K562 (cell line): ENCODE measurements at regions not wholly inside any gene's neighbourhood (a gene's known extent, or its start where the extent isn't known, plus 50 kb on each side); places are given as distances from the start of the nearest gene placed in this dataset.

Experiments
- ATAC-seq: fragments of 200-7000 bp; cut with Tn5 transposase; 3 replicates; pipeline ENCODE4 v1.9.1; 2020; ENCODE audit warnings: moderate library complexity
- BruUV-seq: library from RNA; stranded (reverse); fragments of 400-500 nt; replicated peaks from 2 replicates; lab custom pipeline; 2021; lab: Mats Ljungman, UMichigan
- CTCF ChIA-PET: fragments of 300-600 bp; formaldehyde crosslinking; extraction: SDS; loops from one replicate; lab custom pipeline; 2021; ENCODE audit warnings: low intra/inter-chr PET ratio; lab: Yijun Ruan, JAX
- POLR2A ChIA-PET: fragments of 300-600, 350-650 bp; sonication (Branson Sonifier 250); formaldehyde crosslinking; extraction: SDS; loops from one replicate; lab custom pipeline; 2021; ENCODE audit warnings: antibody characterized with exemption, inconsistent platforms; lab: Yijun Ruan, JAX
- DNase-seq, 4 experiments: peaks; one replicate each; pipeline versions ENCODE4 v3.0.0 to v3.0.0-alpha.2; 2011 to 2018; ENCODE audit warnings: low spot score in 3 of 4, mixed read lengths in 3 of 4; ENCODE audit errors: extremely low read depth in 1 of 4
- FAIRE-seq: peaks from 2 replicates; lab custom pipeline; 2011; peaks lifted over from hg19 to GRCh38; lab: Jason Lieb, UNC
- H2AFZ ChIP-seq: 2 replicates; pipeline ENCODE4 v1.6.0; 2011; ENCODE audit warnings: low read depth, low read length, control low read depth, inconsistent platforms
- H3K27ac ChIP-seq: fragments of 200-600 bp; 3 replicates; pipeline ENCODE4 v1.8.0; 2011; ENCODE audit warnings: low read depth, mild to moderate bottlenecking, control low read depth, inconsistent platforms, low read length, moderate library complexity, mixed read lengths; ENCODE audit errors: extremely low read depth
- H3K27me3 ChIP-seq, 2 experiments: fragments of 300-600 bp in 1 of 2; 2 replicates in 1 of 2; 3 replicates in 1 of 2; pipeline versions ENCODE4 v1.6.0 to v1.8.0; 2011; ENCODE audit warnings: inconsistent platforms in 2 of 2, low read length in 2 of 2, mild to moderate bottlenecking in 1 of 2, mixed read lengths in 1 of 2, moderate library complexity in 1 of 2; ENCODE audit not compliant: control insufficient read depth in 2 of 2, insufficient read depth in 2 of 2
- H3K36me3 ChIP-seq: fragments of 300-600 bp; 3 replicates; pipeline ENCODE4 v1.8.0; 2011; ENCODE audit warnings: mild to moderate bottlenecking, low read length, inconsistent platforms; ENCODE audit not compliant: control insufficient read depth, insufficient read depth
- H3K4me1 ChIP-seq, 2 experiments: fragments of 200-600 bp in 1 of 2; replicated peaks in 1 of 2; 2 replicates in 1 of 2; 3 replicates in 1 of 2; pipeline versions ENCODE4 v1.5.1 to v1.8.0; 2011; ENCODE audit warnings: inconsistent platforms in 2 of 2, low read length in 2 of 2, mild to moderate bottlenecking in 1 of 2, mixed read lengths in 1 of 2, moderate library complexity in 1 of 2; ENCODE audit not compliant: control insufficient read depth in 2 of 2, insufficient read depth in 2 of 2
- H3K4me2 ChIP-seq: 2 replicates; pipeline ENCODE4 v1.6.1; 2011; ENCODE audit warnings: low read length, control low read depth, inconsistent platforms, mixed read lengths; ENCODE audit not compliant: insufficient read depth
- H3K4me3 ChIP-seq: fragments of 200-600 bp; sonication (generic), shearing (Covaris generic); 2 replicates; pipeline ENCODE4 v1.5.1; 2016; ENCODE audit warnings: control low read depth, inconsistent platforms
- H3K79me2 ChIP-seq: fragments of 200-600 bp; 3 replicates; pipeline ENCODE4 v1.8.0; 2011; ENCODE audit warnings: low read length, inconsistent platforms; ENCODE audit not compliant: control insufficient read depth, insufficient read depth
- H3K9ac ChIP-seq, 2 experiments: 2 replicates each; pipeline versions ENCODE4 v1.6.0 to v1.6.1; 2011; ENCODE audit warnings: low read depth in 2 of 2, low read length in 2 of 2, control low read depth in 1 of 2, inconsistent platforms in 1 of 2, mild to moderate bottlenecking in 1 of 2, mixed read lengths in 1 of 2; ENCODE audit not compliant: insufficient read depth in 1 of 2
- H3K9me1 ChIP-seq: one replicate; pipeline ENCODE4 v1.6.0; 2011; ENCODE audit warnings: inconsistent platforms, mild to moderate bottlenecking, low read length, moderate library complexity; ENCODE audit not compliant: control insufficient read depth, insufficient read depth
- H3K9me3 ChIP-seq: replicated peaks from 2 replicates; pipeline ENCODE4 v1.5.1; 2011; ENCODE audit warnings: low read depth, low read length, inconsistent platforms; ENCODE audit not compliant: control insufficient read depth, insufficient read depth
- H4K20me1 ChIP-seq: replicated peaks from 2 replicates; pipeline ENCODE4 v1.6.1; 2011; ENCODE audit warnings: low read length, inconsistent platforms, mixed read lengths; ENCODE audit not compliant: control insufficient read depth, insufficient read depth
- CHD1 ChIP-seq: fragments of 200-600 bp; sonication (generic); IDR thresholded peaks from one replicate; pipeline ENCODE4 v1.6.1; 2012; ENCODE audit warnings: mild to moderate bottlenecking, moderate library complexity, low read length, inconsistent platforms
- ELF1 ChIP-seq: fragments of 200-800 bp; sonication (Bioruptor generic); IDR thresholded peaks from 2 replicates; pipeline ENCODE4 v1.6.1; 2016; ENCODE audit warnings: missing genetic modification characterization, missing compliant biosample characterization
- EP300 ChIP-seq: IDR thresholded peaks from 2 replicates; pipeline ENCODE4 v1.6.1; 2012; ENCODE audit warnings: low read length, improper control_type of control experiment
- HOXB6 ChIP-seq: fragments of 250-450 bp; sonication (Bioruptor Pico); IDR thresholded peaks from 2 replicates; pipeline ENCODE4 v1.5.1; 2022; ENCODE audit warnings: mild to moderate bottlenecking, borderline replicate concordance
- HSF4 ChIP-seq: fragments of 250-450 bp; sonication (Bioruptor Pico); IDR thresholded peaks from 2 replicates; pipeline ENCODE4 v2.1.2; 2022; ENCODE audit warnings: mild to moderate bottlenecking, moderate library complexity, borderline replicate concordance
- NCOR1 ChIP-seq: fragments of 450-650 bp; IDR thresholded peaks from 2 replicates; pipeline ENCODE4 v1.6.1; 2016; ENCODE audit warnings: mild to moderate bottlenecking, moderate library complexity
- PPARD ChIP-seq: fragments of 250-450 bp; sonication (Bioruptor Pico); IDR thresholded peaks from 2 replicates; pipeline ENCODE4 v1.8.0; 2022; ENCODE audit warnings: inconsistent platforms, mild to moderate bottlenecking, moderate library complexity
- SIN3B ChIP-seq: fragments of 450-650 bp; IDR thresholded peaks from 2 replicates; pipeline ENCODE4 v1.6.1; 2017; ENCODE audit warnings: low read depth, mild to moderate bottlenecking, moderate library complexity
- TCF3 ChIP-seq: sonication (generic); formaldehyde crosslinking; IDR thresholded peaks from 2 replicates; pipeline ENCODE4 v1.4.0; 2020; ENCODE audit warnings: mild to moderate bottlenecking, missing genetic modification reagents
- WGBS: fragments of 100-300 bp; shearing (Covaris generic); methylation state at CpG from one replicate; pipeline ENCODE4 v1.1.6; 2016; ENCODE audit warnings: low coverage, mixed read lengths; ENCODE audit not compliant: insufficient coverage; ENCODE audit errors: missing lambda C conversion rate; 5-methylcytosine and 5-hydroxymethylcytosine counted together
- in situ Hi-C: fragments of 300-500 bp; cut with MboI; formaldehyde crosslinking; loops from 4 replicates; pipeline ENCODE4 v1.15.0; 2018; ENCODE audit warnings: inconsistent platforms, mixed read lengths
- intact Hi-C: fragments of 100-400 bp; cut with micrococcal nuclease; formaldehyde crosslinking; loops from 2 replicates; pipeline ENCODE4 v1.14.2; 2022
- TF ChIP-seq, protein P1 (sequence below), 2 experiments: fragments of 150-350 bp in 1 of 2; IDR thresholded peaks; 2 replicates each; pipeline ENCODE4 v1.6.1; 2012 to 2016; ENCODE audit warnings: low read depth in 2 of 2, low read length in 2 of 2, mild to moderate bottlenecking in 1 of 2, moderate library complexity in 1 of 2

DNA sequence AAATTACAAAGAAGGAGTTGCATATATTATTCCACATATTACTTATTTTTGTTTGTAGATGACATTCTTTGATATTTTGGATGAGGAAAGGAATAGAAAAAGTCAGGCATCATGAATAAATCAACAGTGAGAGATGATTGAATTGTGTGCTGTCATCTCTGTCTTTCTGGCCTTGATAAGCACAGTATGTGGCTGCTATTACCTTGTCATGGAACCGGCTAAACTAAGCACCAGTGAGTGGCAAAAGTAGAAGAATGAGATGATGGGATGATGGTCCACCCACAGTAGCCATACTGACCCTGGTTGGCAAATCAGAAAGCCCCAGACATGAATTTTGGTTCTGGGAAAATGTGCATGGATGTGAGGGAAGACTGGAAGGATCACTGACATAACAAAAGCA, 361.2 kb upstream of the DMAC1 start:
- no peak overlapping the region for H2AFZ ChIP-seq
- in situ Hi-C loops, result no loop called here
- H3K4me3 ChIP-seq, result no peak overlapping the region
- H4K20me1 ChIP-seq, result no peaks in the 10 kb centered on the region
- BruUV-seq, result no TSS peak
- intact Hi-C loops, result no loop called here
- no peak overlapping the region for H3K9ac ChIP-seq
- no peaks in the 10 kb centered on the region for H3K79me2 ChIP-seq
- H3K36me3 ChIP-seq, result no peaks in the 10 kb centered on the region
- no peaks in the 10 kb centered on the region for H3K4me1 ChIP-seq
- DNase-seq (no peak), FAIRE-seq (no peak), ATAC-seq (no peak)
- TF ChIP-seq PPARD, result no peak
- no peak for TF ChIP-seq EP300
- TF ChIP-seq ELF1, result no peak
- TF ChIP-seq HOXB6, result no peak
- ChIA-PET POLR2A (no interaction called here), CTCF (no interaction called here)
- H3K9me3 ChIP-seq, result no peaks in the 10 kb centered on the region
- no peaks in the 10 kb centered on the region for H3K27me3 ChIP-seq
- 0% methylated on average over 1 of the region's 1 CpG for WGBS
- H3K4me2 ChIP-seq, result no peak overlapping the region
- H3K9me1 ChIP-seq, result no peaks in the 10 kb centered on the region
- no peak overlapping the region for H3K27ac ChIP-seq

DNA sequence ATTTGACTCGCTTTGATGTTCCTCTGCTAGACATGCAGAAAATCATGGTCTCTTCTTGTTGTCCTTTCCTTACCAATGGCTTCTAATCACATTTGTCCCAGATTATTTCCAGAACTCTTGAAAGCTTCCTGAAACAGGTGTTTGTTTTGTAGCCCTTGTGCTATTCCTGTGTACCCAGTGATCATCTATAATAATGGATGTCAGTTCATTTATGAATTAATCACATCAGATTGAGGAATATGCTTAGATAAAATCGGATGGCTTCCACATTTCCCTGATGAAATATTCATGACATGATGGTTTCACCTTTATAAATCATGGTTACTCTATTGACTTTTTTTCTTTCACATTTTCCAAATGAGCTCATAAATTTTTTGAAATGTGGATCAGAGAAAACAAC, 359.0 kb upstream of the DMAC1 start:
- no peak overlapping the region for H3K9ac ChIP-seq
- ATAC-seq (no peak), DNase-seq (no peak), FAIRE-seq (no peak)
- CTCF ChIA-PET, result no interaction called here
- H3K79me2 ChIP-seq, result no peaks in the 10 kb centered on the region
- no peaks in the 10 kb centered on the region for H4K20me1 ChIP-seq
- in situ Hi-C loops, result no loop called here
- no TSS peak for BruUV-seq
- no peak overlapping the region for H3K4me2 ChIP-seq
- H3K4me1 ChIP-seq, result no peaks in the 10 kb centered on the region
- WGBS, result 0% methylated on average over 2 of the region's 2 CpGs
- no peak overlapping the region for H3K4me3 ChIP-seq
- H3K9me3 ChIP-seq, result no peaks in the 10 kb centered on the region
- POLR2A ChIA-PET, result no interaction called here
- intact Hi-C loops, result no loop called here
- H3K27me3 ChIP-seq, result no peaks in the 10 kb centered on the region
- TF ChIP-seq TCF3 (CRISPR knock-in tag) (no peak), SIN3B (no peak), CHD1 (no peak), HSF4 (no peak), NCOR1 (no peak)
- TF ChIP-seq, protein P1, sequence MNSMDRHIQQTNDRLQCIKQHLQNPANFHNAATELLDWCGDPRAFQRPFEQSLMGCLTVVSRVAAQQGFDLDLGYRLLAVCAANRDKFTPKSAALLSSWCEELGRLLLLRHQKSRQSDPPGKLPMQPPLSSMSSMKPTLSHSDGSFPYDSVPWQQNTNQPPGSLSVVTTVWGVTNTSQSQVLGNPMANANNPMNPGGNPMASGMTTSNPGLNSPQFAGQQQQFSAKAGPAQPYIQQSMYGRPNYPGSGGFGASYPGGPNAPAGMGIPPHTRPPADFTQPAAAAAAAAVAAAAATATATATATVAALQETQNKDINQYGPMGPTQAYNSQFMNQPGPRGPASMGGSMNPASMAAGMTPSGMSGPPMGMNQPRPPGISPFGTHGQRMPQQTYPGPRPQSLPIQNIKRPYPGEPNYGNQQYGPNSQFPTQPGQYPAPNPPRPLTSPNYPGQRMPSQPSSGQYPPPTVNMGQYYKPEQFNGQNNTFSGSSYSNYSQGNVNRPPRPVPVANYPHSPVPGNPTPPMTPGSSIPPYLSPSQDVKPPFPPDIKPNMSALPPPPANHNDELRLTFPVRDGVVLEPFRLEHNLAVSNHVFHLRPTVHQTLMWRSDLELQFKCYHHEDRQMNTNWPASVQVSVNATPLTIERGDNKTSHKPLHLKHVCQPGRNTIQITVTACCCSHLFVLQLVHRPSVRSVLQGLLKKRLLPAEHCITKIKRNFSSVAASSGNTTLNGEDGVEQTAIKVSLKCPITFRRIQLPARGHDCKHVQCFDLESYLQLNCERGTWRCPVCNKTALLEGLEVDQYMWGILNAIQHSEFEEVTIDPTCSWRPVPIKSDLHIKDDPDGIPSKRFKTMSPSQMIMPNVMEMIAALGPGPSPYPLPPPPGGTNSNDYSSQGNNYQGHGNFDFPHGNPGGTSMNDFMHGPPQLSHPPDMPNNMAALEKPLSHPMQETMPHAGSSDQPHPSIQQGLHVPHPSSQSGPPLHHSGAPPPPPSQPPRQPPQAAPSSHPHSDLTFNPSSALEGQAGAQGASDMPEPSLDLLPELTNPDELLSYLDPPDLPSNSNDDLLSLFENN (IDR thresholded peaks at IDR 0.05; ENCODE audit: low read depth in 2 of 2, low read length in 2 of 2), result no peak
- no peak overlapping the region for H2AFZ ChIP-seq
- H3K9me1 ChIP-seq, result no peaks in the 10 kb centered on the region
- H3K36me3 ChIP-seq, result no peaks in the 10 kb centered on the region
- no peak overlapping the region for H3K27ac ChIP-seq
